Adrenal gland (tissue), 5 donors: ENCODE measurements at regions not wholly inside any gene's neighbourhood (a gene's known extent, or its start where the extent isn't known, plus 50 kb on each side); places are given as distances from the start of the nearest gene placed in this dataset.

Experiments
- CTCF ChIP-seq, 6 experiments: fragments of 450-650 bp in 4 of 6; fragments of 200-600 bp in 2 of 6; sonication (generic) in 1 of 6; IDR thresholded peaks; 1 replicate in 5 of 6; 2 replicates in 1 of 6; pipeline versions ENCODE4 v1.5.1 to v1.8.0; 2016 to 2021; ENCODE audit warnings: antibody characterized with exemption in 6 of 6, mild to moderate bottlenecking in 2 of 6, moderate library complexity in 1 of 6
- POLR2A ChIP-seq, 2 donors: fragments of 450-650 bp; IDR thresholded peaks; one replicate each; pipeline ENCODE4 v1.6.1; 2017; ENCODE audit warnings: antibody characterized with exemption in 2 of 2, mild to moderate bottlenecking in 2 of 2, moderate library complexity in 1 of 2
- donor health status: DM: no; HTN: no; CAD: no.

DNA sequence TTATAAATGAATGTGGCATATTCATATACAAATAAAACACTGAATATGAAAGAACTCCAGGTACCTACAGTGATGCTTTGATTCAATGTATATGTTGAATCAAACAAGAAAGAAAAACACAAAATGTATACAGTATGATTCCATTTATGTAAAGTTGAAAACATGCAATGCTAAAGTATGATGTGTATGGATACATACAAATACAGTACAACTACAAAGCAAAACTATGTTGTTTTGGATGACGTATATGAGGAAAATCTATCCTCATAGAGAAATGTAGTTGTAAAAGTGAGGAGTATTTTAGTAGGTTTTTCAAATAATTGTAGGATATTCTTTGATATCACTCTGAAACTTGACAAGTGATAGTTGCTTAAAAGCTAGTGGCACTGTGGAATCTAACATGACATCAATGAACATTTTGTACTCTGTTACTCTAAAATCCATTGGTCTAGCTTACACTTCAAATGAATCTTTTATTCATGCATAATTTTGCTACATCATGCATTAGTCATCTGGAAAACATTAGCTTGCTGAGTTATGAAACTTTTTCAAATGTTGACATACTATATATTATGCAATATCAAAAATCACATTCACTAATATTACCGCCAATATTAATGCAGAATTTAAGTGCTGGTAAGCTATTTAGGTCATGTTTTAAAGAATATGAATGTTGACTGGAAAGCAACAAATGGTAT lies 278.1 kb upstream of the CHRNA7 start:
- no peak for TF ChIP-seq POLR2A (IDR thresholded peaks at IDR 0.05)
- TF ChIP-seq CTCF (IDR thresholded peaks at IDR 0.05) = no peak
